Memory B cell (primary cell): ENCODE measurements at regions not wholly inside any gene's neighbourhood (a gene's known extent, or its start where the extent isn't known, plus 50 kb on each side); places are given as distances from the start of the nearest gene placed in this dataset.

Experiments
- ATAC-seq: fragments of 150-1000 bp; cut with Tn5 transposase; 2 replicates; pipeline ENCODE4 v1.10.0; 2021; ENCODE audit warnings: low read depth, mild to moderate bottlenecking, moderate library complexity
- DNase-seq, 2 donors: peaks; one replicate each; pipeline ENCODE4 v3.0.0; 2022; ENCODE audit warnings: low spot score in 2 of 2
- H3K27ac Mint-ChIP-seq: one replicate; pipeline ENCODE4 v1.8.0; 2022; ENCODE audit warnings: mild to moderate bottlenecking, moderate library complexity, mixed read lengths
- H3K27me3 Mint-ChIP-seq: one replicate; pipeline ENCODE4 v1.8.0; 2022; ENCODE audit warnings: mixed read lengths
- H3K36me3 Mint-ChIP-seq: one replicate; pipeline ENCODE4 v1.8.0; 2022; ENCODE audit warnings: mild to moderate bottlenecking, mixed read lengths
- H3K4me1 Mint-ChIP-seq: one replicate; pipeline ENCODE4 v1.8.0; 2022; ENCODE audit warnings: mixed read lengths
- H3K4me3 Mint-ChIP-seq: one replicate; pipeline ENCODE4 v1.8.0; 2022; ENCODE audit warnings: mild to moderate bottlenecking, moderate library complexity, mixed read lengths
- H3K9me3 Mint-ChIP-seq: one replicate; pipeline ENCODE4 v1.8.0; 2022; ENCODE audit warnings: mixed read lengths

GRCh38 chr1:219445864-219446263, 167.0 kb downstream of the ZC3H11B start:
- no peaks in the 10 kb centered on the region for H3K9me3 Mint-ChIP-seq
- no peaks in the 10 kb centered on the region for H3K36me3 Mint-ChIP-seq
- H3K27me3 Mint-ChIP-seq = peaks cover 1% of the 10 kb centered on the region
- H3K4me1 Mint-ChIP-seq = no peaks in the 10 kb centered on the region
- H3K27ac Mint-ChIP-seq = no peak overlapping the region
- DNase-seq = no peak
- H3K4me3 Mint-ChIP-seq = no peak overlapping the region
- no peak for ATAC-seq

- Mint-ChIP-seq H3K36me3 (no peaks in the 10 kb centered on the region), H3K4me1 (no peaks in the 10 kb centered on the region), H3K9me3 (no peaks in the 10 kb centered on the region), H3K4me3 (no peak overlapping the region), H3K27ac (no peak overlapping the region), H3K27me3 (no peaks in the 10 kb centered on the region)
- DNase-seq (no peak), ATAC-seq (no peak)
Observed at GRCh38 chr1:219444474-219444873, 168.4 kb downstream of the ZC3H11B start.

- H3K4me3 Mint-ChIP-seq = no peak overlapping the region
Observed at GRCh38 chr1:219443763-219444162, 169.1 kb downstream of the ZC3H11B start.

GRCh38 chr1:219442611-219443061, 170.3 kb downstream of the ZC3H11B start:
- Mint-ChIP-seq H3K4me1 (no peaks in the 10 kb centered on the region), H3K27ac (no peak overlapping the region), H3K9me3 (no peaks in the 10 kb centered on the region), H3K36me3 (no peaks in the 10 kb centered on the region), H3K27me3 (no peaks in the 10 kb centered on the region), H3K4me3 (no peak overlapping the region)
- ATAC-seq = no peak
- DNase-seq = no peak

More at GRCh38 chr1:219443763-219444162, 169.1 kb downstream of the ZC3H11B start:
- no peak overlapping the region for H3K27ac Mint-ChIP-seq
- no peaks in the 10 kb centered on the region for H3K27me3 Mint-ChIP-seq
- DNase-seq (no peak), ATAC-seq (no peak)
- H3K36me3 Mint-ChIP-seq = no peaks in the 10 kb centered on the region
- H3K9me3 Mint-ChIP-seq = no peaks in the 10 kb centered on the region
- H3K4me1 Mint-ChIP-seq = no peaks in the 10 kb centered on the region

GRCh38 chr1:219441884-219442283, 171.0 kb downstream of the ZC3H11B start:
- Mint-ChIP-seq H3K9me3 (no peaks in the 10 kb centered on the region), H3K27ac (no peak overlapping the region), H3K4me1 (no peaks in the 10 kb centered on the region), H3K4me3 (no peak overlapping the region), H3K27me3 (no peaks in the 10 kb centered on the region), H3K36me3 (no peaks in the 10 kb centered on the region)
- no peak for ATAC-seq
- DNase-seq = no peak

- no peaks in the 10 kb centered on the region for H3K9me3 Mint-ChIP-seq
- H3K4me3 Mint-ChIP-seq = no peak overlapping the region
- no peaks in the 10 kb centered on the region for H3K27me3 Mint-ChIP-seq
- H3K27ac Mint-ChIP-seq = no peak overlapping the region
- ATAC-seq = no peak
- H3K36me3 Mint-ChIP-seq = no peaks in the 10 kb centered on the region
- DNase-seq = no peak
- no peaks in the 10 kb centered on the region for H3K4me1 Mint-ChIP-seq
Observed at GRCh38 chr1:219439376-219439775, 173.5 kb downstream of the ZC3H11B start.

GRCh38 chr1:219438386-219438785, 174.5 kb downstream of the ZC3H11B start:
- Mint-ChIP-seq H3K27ac (no peak overlapping the region), H3K4me1 (no peaks in the 10 kb centered on the region), H3K36me3 (no peaks in the 10 kb centered on the region), H3K9me3 (no peaks in the 10 kb centered on the region), H3K4me3 (no peak overlapping the region), H3K27me3 (no peaks in the 10 kb centered on the region)
- no peak for DNase-seq
- ATAC-seq = no peak

- Mint-ChIP-seq H3K4me1 (no peaks in the 10 kb centered on the region), H3K4me3 (no peak overlapping the region), H3K9me3 (no peaks in the 10 kb centered on the region), H3K27me3 (no peaks in the 10 kb centered on the region), H3K27ac (no peak overlapping the region), H3K36me3 (no peaks in the 10 kb centered on the region)
- ATAC-seq (no peak), DNase-seq (no peak)
Observed at GRCh38 chr1:219434923-219435297, 178.0 kb downstream of the ZC3H11B start.

GRCh38 chr1:219434285-219434922, 178.5 kb downstream of the ZC3H11B start:
- Mint-ChIP-seq H3K27ac (no peak overlapping the region), H3K27me3 (no peaks in the 10 kb centered on the region), H3K36me3 (no peaks in the 10 kb centered on the region), H3K4me3 (no peak overlapping the region), H3K9me3 (no peaks in the 10 kb centered on the region), H3K4me1 (no peaks in the 10 kb centered on the region)
- DNase-seq (no peak), ATAC-seq (no peak)

- ATAC-seq = no peak
- H3K4me1 Mint-ChIP-seq = no peaks in the 10 kb centered on the region
- no peaks in the 10 kb centered on the region for H3K9me3 Mint-ChIP-seq
- H3K27me3 Mint-ChIP-seq = no peaks in the 10 kb centered on the region
- H3K4me3 Mint-ChIP-seq = no peak overlapping the region
- no peaks in the 10 kb centered on the region for H3K36me3 Mint-ChIP-seq
- no peak overlapping the region for H3K27ac Mint-ChIP-seq
- DNase-seq = no peak
Observed at GRCh38 chr1:219433496-219434131, 179.3 kb downstream of the ZC3H11B start.

GRCh38 chr1:219433001-219433400, 179.9 kb downstream of the ZC3H11B start:
- ATAC-seq = no peak
- H3K27ac Mint-ChIP-seq = no peak overlapping the region

GRCh38 chr1:219432191-219432606, 180.7 kb downstream of the ZC3H11B start:
- no peak overlapping the region for H3K4me3 Mint-ChIP-seq
- no peaks in the 10 kb centered on the region for H3K27me3 Mint-ChIP-seq
- no peaks in the 10 kb centered on the region for H3K4me1 Mint-ChIP-seq
- DNase-seq (no peak), ATAC-seq (no peak)
- H3K27ac Mint-ChIP-seq = no peak overlapping the region
- H3K36me3 Mint-ChIP-seq = no peaks in the 10 kb centered on the region
- no peaks in the 10 kb centered on the region for H3K9me3 Mint-ChIP-seq

More at GRCh38 chr1:219433001-219433400, 179.9 kb downstream of the ZC3H11B start:
- Mint-ChIP-seq H3K27me3 (no peaks in the 10 kb centered on the region), H3K9me3 (no peaks in the 10 kb centered on the region), H3K4me1 (no peaks in the 10 kb centered on the region), H3K4me3 (no peak overlapping the region), H3K36me3 (no peaks in the 10 kb centered on the region)
- DNase-seq = no peak

GRCh38 chr1:219430419-219430818, 182.5 kb downstream of the ZC3H11B start:
- Mint-ChIP-seq H3K36me3 (no peaks in the 10 kb centered on the region), H3K4me3 (no peak overlapping the region), H3K9me3 (no peaks in the 10 kb centered on the region), H3K4me1 (no peaks in the 10 kb centered on the region), H3K27ac (no peak overlapping the region), H3K27me3 (no peaks in the 10 kb centered on the region)
- ATAC-seq (no peak), DNase-seq (no peak)

GRCh38 chr1:219428651-219429050, 184.3 kb downstream of the ZC3H11B start:
- H3K4me3 Mint-ChIP-seq = no peak overlapping the region
- no peak for ATAC-seq
- DNase-seq = no peak
- no peaks in the 10 kb centered on the region for H3K36me3 Mint-ChIP-seq
- no peaks in the 10 kb centered on the region for H3K27me3 Mint-ChIP-seq
- H3K9me3 Mint-ChIP-seq = no peaks in the 10 kb centered on the region
- H3K4me1 Mint-ChIP-seq = no peaks in the 10 kb centered on the region
- H3K27ac Mint-ChIP-seq = no peak overlapping the region

- no peaks in the 10 kb centered on the region for H3K27me3 Mint-ChIP-seq
- no peak overlapping the region for H3K4me3 Mint-ChIP-seq
- DNase-seq (no peak), ATAC-seq (no peak)
- no peaks in the 10 kb centered on the region for H3K36me3 Mint-ChIP-seq
- no peaks in the 10 kb centered on the region for H3K4me1 Mint-ChIP-seq
- H3K27ac Mint-ChIP-seq = no peak overlapping the region
- H3K9me3 Mint-ChIP-seq = no peaks in the 10 kb centered on the region
Observed at GRCh38 chr1:219427989-219428388, 184.9 kb downstream of the ZC3H11B start.
